HEK293 (cell line): ENCODE measurements at regions not wholly inside any gene's neighbourhood (a gene's known extent, or its start where the extent isn't known, plus 50 kb on each side); places are given as distances from the start of the nearest gene placed in this dataset.

ENCODE experiments used
- CTCF ChIA-PET: fragments of 350-600 bp; formaldehyde crosslinking; extraction: SDS; loops from one replicate; lab custom pipeline; 2021; ENCODE audit warnings: antibody characterized with exemption; lab: Yijun Ruan, JAX
- POLR2A ChIA-PET: fragments of 300-600 bp; formaldehyde crosslinking; extraction: SDS; loops from one replicate; lab custom pipeline; 2020; ENCODE audit warnings: antibody characterized with exemption, inconsistent platforms; lab: Yijun Ruan, JAX
- H3K27ac ChIP-seq: fragments of 200-500 bp; sonication (Bioruptor generic); 2 replicates; pipeline ENCODE4 v1.5.1; 2014; ENCODE audit warnings: low read depth, low read length, control low read depth, inconsistent platforms; ENCODE audit errors: extremely low read depth
- H3K36me3 ChIP-seq, 2 experiments: fragments of 200-500 bp in 1 of 2; sonication (Bioruptor generic) in 1 of 2; 1 replicate in 1 of 2; 2 replicates in 1 of 2; pipeline ENCODE4 v1.5.1; 2014 to 2017; ENCODE audit warnings: inconsistent platforms in 2 of 2, low read length in 2 of 2; ENCODE audit not compliant: control insufficient read depth in 2 of 2, insufficient read depth in 1 of 2
- H3K4me1 ChIP-seq: fragments of 200-500 bp; sonication (Bioruptor generic); 2 replicates; pipeline ENCODE4 v1.5.1; 2014; ENCODE audit warnings: mild to moderate bottlenecking, low read length, inconsistent platforms; ENCODE audit not compliant: control insufficient read depth, insufficient read depth
- H3K4me3 ChIP-seq: 2 replicates; pipeline ENCODE4 v1.5.1; 2011; ENCODE audit warnings: low read depth, mild to moderate bottlenecking, control low read depth, low read length, moderate library complexity
- H3K9me3 ChIP-seq: fragments of 200-500 bp; sonication (Bioruptor generic); 2 replicates; pipeline ENCODE4 v1.5.1; 2014; ENCODE audit warnings: low read depth, low read length, inconsistent platforms; ENCODE audit not compliant: control insufficient read depth, insufficient read depth
- BCL11B ChIP-seq: fragments of 450-650 bp; formaldehyde crosslinking; IDR thresholded peaks from 2 replicates; pipeline ENCODE4 v1.5.1; 2016; ENCODE audit warnings: low read depth, missing biosample characterization, missing genetic modification characterization
- FEZF1 ChIP-seq: fragments of 450-650 bp; formaldehyde crosslinking; IDR thresholded peaks from 2 replicates; pipeline ENCODE4 v1.5.1; 2016; ENCODE audit warnings: missing biosample characterization, missing genetic modification characterization
- KLF16 ChIP-seq: fragments of 450-650 bp; formaldehyde crosslinking; IDR thresholded peaks from 2 replicates; pipeline ENCODE4 v1.5.1; 2017; ENCODE audit warnings: missing biosample characterization, missing genetic modification characterization
- RBAK ChIP-seq: fragments of 450-650 bp; formaldehyde crosslinking; IDR thresholded peaks from 2 replicates; pipeline ENCODE4 v1.5.1; 2016; ENCODE audit warnings: missing biosample characterization, missing genetic modification characterization
- ZBTB49 ChIP-seq: fragments of 450-650 bp; formaldehyde crosslinking; IDR thresholded peaks from 2 replicates; pipeline ENCODE4 v1.5.1; 2016; ENCODE audit warnings: missing biosample characterization, missing genetic modification characterization, low read depth
- ZFP3 ChIP-seq: fragments of 450-650 bp; formaldehyde crosslinking; IDR thresholded peaks from 2 replicates; pipeline ENCODE4 v1.5.1; 2016; ENCODE audit warnings: low read depth, missing biosample characterization, missing genetic modification characterization
- ZNF112 ChIP-seq: fragments of 450-650 bp; formaldehyde crosslinking; IDR thresholded peaks from 2 replicates; pipeline ENCODE4 v1.5.0; 2017; ENCODE audit warnings: missing biosample characterization, missing genetic modification characterization
- ZNF155 ChIP-seq: fragments of 450-650 bp; formaldehyde crosslinking; IDR thresholded peaks from 2 replicates; pipeline ENCODE4 v1.5.1; 2016; ENCODE audit warnings: missing biosample characterization, missing genetic modification characterization
- ZNF19 ChIP-seq: fragments of 450-650 bp; formaldehyde crosslinking; IDR thresholded peaks from 2 replicates; pipeline ENCODE4; 2016; ENCODE audit warnings: missing biosample characterization, missing genetic modification characterization, low read depth
- ZNF302 ChIP-seq: fragments of 450-650 bp; formaldehyde crosslinking; IDR thresholded peaks from 2 replicates; pipeline ENCODE4 v1.5.1; 2016; ENCODE audit warnings: missing biosample characterization, missing genetic modification characterization, low read depth
- ZNF311 ChIP-seq: fragments of 450-650 bp; formaldehyde crosslinking; IDR thresholded peaks from 2 replicates; pipeline ENCODE4 v1.5.1; 2017; ENCODE audit warnings: missing biosample characterization, missing genetic modification characterization, borderline replicate concordance
- ZNF426 ChIP-seq: fragments of 450-650 bp; formaldehyde crosslinking; IDR thresholded peaks from 2 replicates; pipeline ENCODE4 v1.5.1; 2017; ENCODE audit warnings: missing biosample characterization, missing genetic modification characterization, mild to moderate bottlenecking, inconsistent platforms, moderate library complexity
- ZNF514 ChIP-seq: fragments of 450-650 bp; formaldehyde crosslinking; IDR thresholded peaks from 2 replicates; pipeline ENCODE4 v1.5.1; 2016; ENCODE audit warnings: missing biosample characterization, missing genetic modification characterization
- ZNF529 ChIP-seq: fragments of 450-650 bp; formaldehyde crosslinking; IDR thresholded peaks from 2 replicates; pipeline ENCODE4 v1.5.1; 2017; ENCODE audit warnings: missing genetic modification characterization, missing biosample characterization; ENCODE audit not compliant: insufficient replicate concordance
- ZNF549 ChIP-seq: fragments of 450-650 bp; IDR thresholded peaks from 2 replicates; pipeline ENCODE4 v1.5.1; 2018; ENCODE audit warnings: missing biosample characterization, missing genetic modification characterization, mild to moderate bottlenecking, inconsistent platforms, moderate library complexity
- ZNF610 ChIP-seq: fragments of 450-650 bp; formaldehyde crosslinking; IDR thresholded peaks from 2 replicates; pipeline ENCODE4 v1.5.1; 2016; ENCODE audit warnings: missing biosample characterization, missing genetic modification characterization, borderline replicate concordance
- ZNF621 ChIP-seq: fragments of 450-650 bp; formaldehyde crosslinking; IDR thresholded peaks from 2 replicates; pipeline ENCODE4 v1.5.1; 2017; ENCODE audit warnings: missing biosample characterization, missing genetic modification characterization
- ZNF777 ChIP-seq: fragments of 450-650 bp; formaldehyde crosslinking; IDR thresholded peaks from 2 replicates; pipeline ENCODE4 v1.5.1; 2017; ENCODE audit warnings: missing biosample characterization, missing genetic modification characterization, borderline replicate concordance
- TF ChIP-seq, protein P1 (sequence below): fragments of 450-650 bp; formaldehyde crosslinking; IDR thresholded peaks from 2 replicates; pipeline ENCODE4 v1.5.1; 2016; ENCODE audit warnings: missing biosample characterization, missing genetic modification characterization
- TF ChIP-seq, protein P2 (sequence below): fragments of 450-650 bp; formaldehyde crosslinking; IDR thresholded peaks from 2 replicates; pipeline ENCODE4 v1.5.1; 2016; ENCODE audit warnings: missing biosample characterization, missing genetic modification characterization

- no peaks in the 10 kb centered on the region for H3K4me1 ChIP-seq
- POLR2A ChIA-PET: interaction anchor here (0.5 kb wide), 1 partner anchor 12 kb away, joined by 3 read pairs; no protein-coding TSS in a partner anchor
- H3K9me3 ChIP-seq: no peaks in the 10 kb centered on the region
- CTCF ChIA-PET: no interaction called here
- no peak overlapping the region for H3K27ac ChIP-seq
- no peaks in the 10 kb centered on the region for H3K36me3 ChIP-seq
- TF ChIP-seq KLF16 (tag by site-specific recombination) (no peak), ZNF426 (tag by site-specific recombination) (no peak), ZNF155 (no peak), ZFP3 (tag by site-specific recombination) (no peak), ZNF514 (tag by site-specific recombination) (no peak), ZNF112 (tag by site-specific recombination) (no peak), ZNF610 (tag by site-specific recombination) (no peak), ZNF621 (no peak), ZNF311 (tag by site-specific recombination) (no peak), RBAK (tag by site-specific recombination) (no peak), ZNF529 (tag by site-specific recombination) (no peak), BCL11B (tag by site-specific recombination) (no peak), ZNF302 (no peak), FEZF1 (tag by site-specific recombination) (no peak), ZNF777 (tag by site-specific recombination) (no peak), ZBTB49 (no peak), ZNF549 (no peak), ZNF19 (tag by site-specific recombination) (no peak)
- TF ChIP-seq, protein P1, sequence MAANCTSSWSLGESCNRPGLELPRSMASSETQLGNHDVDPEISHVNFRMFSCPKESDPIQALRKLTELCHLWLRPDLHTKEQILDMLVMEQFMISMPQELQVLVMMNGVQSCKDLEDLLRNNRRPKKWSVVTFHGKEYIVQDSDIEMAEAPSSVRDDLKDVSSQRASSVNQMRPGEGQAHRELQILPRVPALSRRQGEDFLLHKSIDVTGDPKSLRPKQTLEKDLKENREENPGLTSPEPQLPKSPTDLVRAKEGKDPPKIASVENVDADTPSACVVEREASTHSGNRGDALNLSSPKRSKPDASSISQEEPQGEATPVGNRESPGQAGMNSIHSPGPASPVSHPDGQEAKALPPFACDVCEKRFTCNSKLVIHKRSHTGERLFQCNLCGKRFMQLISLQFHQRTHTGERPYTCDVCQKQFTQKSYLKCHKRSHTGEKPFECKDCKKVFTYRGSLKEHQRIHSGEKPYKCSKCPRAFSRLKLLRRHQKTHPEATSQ (tag by site-specific recombination): no peak
- TF ChIP-seq, protein P2, sequence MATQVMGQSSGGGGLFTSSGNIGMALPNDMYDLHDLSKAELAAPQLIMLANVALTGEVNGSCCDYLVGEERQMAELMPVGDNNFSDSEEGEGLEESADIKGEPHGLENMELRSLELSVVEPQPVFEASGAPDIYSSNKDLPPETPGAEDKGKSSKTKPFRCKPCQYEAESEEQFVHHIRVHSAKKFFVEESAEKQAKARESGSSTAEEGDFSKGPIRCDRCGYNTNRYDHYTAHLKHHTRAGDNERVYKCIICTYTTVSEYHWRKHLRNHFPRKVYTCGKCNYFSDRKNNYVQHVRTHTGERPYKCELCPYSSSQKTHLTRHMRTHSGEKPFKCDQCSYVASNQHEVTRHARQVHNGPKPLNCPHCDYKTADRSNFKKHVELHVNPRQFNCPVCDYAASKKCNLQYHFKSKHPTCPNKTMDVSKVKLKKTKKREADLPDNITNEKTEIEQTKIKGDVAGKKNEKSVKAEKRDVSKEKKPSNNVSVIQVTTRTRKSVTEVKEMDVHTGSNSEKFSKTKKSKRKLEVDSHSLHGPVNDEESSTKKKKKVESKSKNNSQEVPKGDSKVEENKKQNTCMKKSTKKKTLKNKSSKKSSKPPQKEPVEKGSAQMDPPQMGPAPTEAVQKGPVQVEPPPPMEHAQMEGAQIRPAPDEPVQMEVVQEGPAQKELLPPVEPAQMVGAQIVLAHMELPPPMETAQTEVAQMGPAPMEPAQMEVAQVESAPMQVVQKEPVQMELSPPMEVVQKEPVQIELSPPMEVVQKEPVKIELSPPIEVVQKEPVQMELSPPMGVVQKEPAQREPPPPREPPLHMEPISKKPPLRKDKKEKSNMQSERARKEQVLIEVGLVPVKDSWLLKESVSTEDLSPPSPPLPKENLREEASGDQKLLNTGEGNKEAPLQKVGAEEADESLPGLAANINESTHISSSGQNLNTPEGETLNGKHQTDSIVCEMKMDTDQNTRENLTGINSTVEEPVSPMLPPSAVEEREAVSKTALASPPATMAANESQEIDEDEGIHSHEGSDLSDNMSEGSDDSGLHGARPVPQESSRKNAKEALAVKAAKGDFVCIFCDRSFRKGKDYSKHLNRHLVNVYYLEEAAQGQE: no peak
- H3K4me3 ChIP-seq: no peak overlapping the region
These were observed 130.1 kb downstream of the LSM5 start for GRCh38 chr7:32360127-32360526.
